ENCODE measurements at regions not wholly inside any gene's neighbourhood (a gene's known extent, or its start where the extent isn't known, plus 50 kb on each side); places are given as distances from the start of the nearest gene placed in this dataset.

- no peaks in the 10 kb centered on the region for H3K36me3 Mint-ChIP-seq
- H3K9me3 Mint-ChIP-seq, result peaks cover 7% of the 10 kb centered on the region
- no peaks in the 10 kb centered on the region for H3K4me1 Mint-ChIP-seq
- no peaks in the 10 kb centered on the region for H3K27me3 Mint-ChIP-seq
- H3K4me3 Mint-ChIP-seq, result no peak overlapping the region
- DNase-seq, result no peak
- no peak overlapping the region for H3K27ac Mint-ChIP-seq
- CTCF ChIA-PET, result no interaction called here
These were observed 564.5 kb upstream of the ADAMTS9 start for GRCh38 chr3:65252266-65252665.

GRCh38 chr3:65251375-65251774, 563.6 kb upstream of the ADAMTS9 start:
- CTCF ChIA-PET, result no interaction called here
- H3K4me1 Mint-ChIP-seq, result no peaks in the 10 kb centered on the region
- H3K9me3 Mint-ChIP-seq, result peaks cover 7% of the 10 kb centered on the region
- no peak overlapping the region for H3K4me3 Mint-ChIP-seq
- no peaks in the 10 kb centered on the region for H3K36me3 Mint-ChIP-seq
- no peak overlapping the region for H3K27ac Mint-ChIP-seq
- no peaks in the 10 kb centered on the region for H3K27me3 Mint-ChIP-seq
- DNase-seq, result no peak

- no peak overlapping the region for H3K27ac Mint-ChIP-seq
- H3K27me3 Mint-ChIP-seq, result no peaks in the 10 kb centered on the region
- H3K36me3 Mint-ChIP-seq, result no peaks in the 10 kb centered on the region
- CTCF ChIA-PET, result no interaction called here
- H3K4me1 Mint-ChIP-seq, result no peaks in the 10 kb centered on the region
- peaks cover 4% of the 10 kb centered on the region for H3K9me3 Mint-ChIP-seq
- H3K4me3 Mint-ChIP-seq, result no peak overlapping the region
- no peak for DNase-seq
These were observed 558.8 kb upstream of the ADAMTS9 start for GRCh38 chr3:65246561-65246960.

- no peak overlapping the region for H3K27ac Mint-ChIP-seq
- H3K36me3 Mint-ChIP-seq, result no peaks in the 10 kb centered on the region
- no peak for DNase-seq
- H3K4me1 Mint-ChIP-seq, result no peaks in the 10 kb centered on the region
- CTCF ChIA-PET, result no interaction called here
- no peak overlapping the region for H3K4me3 Mint-ChIP-seq
- H3K27me3 Mint-ChIP-seq, result no peaks in the 10 kb centered on the region
- peaks cover 6% of the 10 kb centered on the region for H3K9me3 Mint-ChIP-seq
These were observed 557.6 kb upstream of the ADAMTS9 start for GRCh38 chr3:65245133-65246063.

GRCh38 chr3:65240366-65240765, 552.6 kb upstream of the ADAMTS9 start:
- Mint-ChIP-seq H3K36me3 (no peaks in the 10 kb centered on the region), H3K27me3 (no peaks in the 10 kb centered on the region), H3K4me3 (no peak overlapping the region), H3K9me3 (peaks cover 15% of the 10 kb centered on the region), H3K4me1 (no peaks in the 10 kb centered on the region), H3K27ac (no peak overlapping the region)
- no peak for DNase-seq
- CTCF ChIA-PET, result no interaction called here

GRCh38 chr3:65238652-65239051, 550.9 kb upstream of the ADAMTS9 start:
- H3K36me3 Mint-ChIP-seq, result no peaks in the 10 kb centered on the region
- no peak for DNase-seq
- CTCF ChIA-PET, result no interaction called here

GRCh38 chr3:65234499-65234898, 546.7 kb upstream of the ADAMTS9 start:
- H3K27me3 Mint-ChIP-seq, result no peaks in the 10 kb centered on the region
- no peaks in the 10 kb centered on the region for H3K4me1 Mint-ChIP-seq
- DNase-seq, result no peak
- peaks cover 10% of the 10 kb centered on the region for H3K9me3 Mint-ChIP-seq
- H3K4me3 Mint-ChIP-seq, result no peak overlapping the region
- no peak overlapping the region for H3K27ac Mint-ChIP-seq
- no peaks in the 10 kb centered on the region for H3K36me3 Mint-ChIP-seq
- CTCF ChIA-PET, result no interaction called here

More at GRCh38 chr3:65238652-65239051, 550.9 kb upstream of the ADAMTS9 start:
- H3K27me3 Mint-ChIP-seq, result no peaks in the 10 kb centered on the region
- no peak overlapping the region for H3K4me3 Mint-ChIP-seq
- H3K27ac Mint-ChIP-seq, result no peak overlapping the region
- H3K9me3 Mint-ChIP-seq, result peaks cover 15% of the 10 kb centered on the region
- no peaks in the 10 kb centered on the region for H3K4me1 Mint-ChIP-seq

- H3K36me3 Mint-ChIP-seq, result no peaks in the 10 kb centered on the region
- no peaks in the 10 kb centered on the region for H3K4me1 Mint-ChIP-seq
- peaks cover 10% of the 10 kb centered on the region for H3K9me3 Mint-ChIP-seq
- no peak overlapping the region for H3K27ac Mint-ChIP-seq
- no peaks in the 10 kb centered on the region for H3K27me3 Mint-ChIP-seq
- no peak for DNase-seq
- no peak overlapping the region for H3K4me3 Mint-ChIP-seq
- CTCF ChIA-PET, result no interaction called here
These were observed 545.8 kb upstream of the ADAMTS9 start for GRCh38 chr3:65233561-65233960.

- no peaks in the 10 kb centered on the region for H3K4me1 Mint-ChIP-seq
- H3K4me3 Mint-ChIP-seq, result no peak overlapping the region
- H3K27me3 Mint-ChIP-seq, result no peaks in the 10 kb centered on the region
- DNase-seq, result no peak
- peaks cover 7% of the 10 kb centered on the region for H3K9me3 Mint-ChIP-seq
- CTCF ChIA-PET, result no interaction called here
- no peaks in the 10 kb centered on the region for H3K36me3 Mint-ChIP-seq
- H3K27ac Mint-ChIP-seq, result no peak overlapping the region
These were observed 543.7 kb upstream of the ADAMTS9 start for GRCh38 chr3:65231544-65231943.

- H3K27ac Mint-ChIP-seq, result no peak overlapping the region
- H3K4me1 Mint-ChIP-seq, result no peaks in the 10 kb centered on the region
- H3K27me3 Mint-ChIP-seq, result no peaks in the 10 kb centered on the region
- CTCF ChIA-PET, result no interaction called here
- DNase-seq, result no peak
- H3K36me3 Mint-ChIP-seq, result no peaks in the 10 kb centered on the region
- H3K9me3 Mint-ChIP-seq, result peaks cover 6% of the 10 kb centered on the region
- no peak overlapping the region for H3K4me3 Mint-ChIP-seq
These were observed 542.7 kb upstream of the ADAMTS9 start for GRCh38 chr3:65230261-65231139.

GRCh38 chr3:65226287-65226686, 538.5 kb upstream of the ADAMTS9 start:
- CTCF ChIA-PET, result no interaction called here
- DNase-seq, result no peak
- Mint-ChIP-seq H3K36me3 (no peaks in the 10 kb centered on the region), H3K9me3 (peaks cover 17% of the 10 kb centered on the region), H3K4me3 (no peak overlapping the region), H3K27ac (no peak overlapping the region), H3K27me3 (no peaks in the 10 kb centered on the region), H3K4me1 (no peaks in the 10 kb centered on the region)

- Mint-ChIP-seq H3K27me3 (no peaks in the 10 kb centered on the region), H3K9me3 (peaks cover 17% of the 10 kb centered on the region), H3K27ac (no peak overlapping the region), H3K4me3 (no peak overlapping the region), H3K36me3 (no peaks in the 10 kb centered on the region), H3K4me1 (no peaks in the 10 kb centered on the region)
- CTCF ChIA-PET, result no interaction called here
- DNase-seq, result no peak
These were observed 522.4 kb upstream of the ADAMTS9 start for GRCh38 chr3:65210026-65210814.

- Mint-ChIP-seq H3K4me1 (no peaks in the 10 kb centered on the region), H3K9me3 (peaks cover 14% of the 10 kb centered on the region), H3K36me3 (no peaks in the 10 kb centered on the region), H3K4me3 (no peak overlapping the region), H3K27me3 (no peaks in the 10 kb centered on the region), H3K27ac (no peak overlapping the region)
- CTCF ChIA-PET, result no interaction called here
- DNase-seq, result no peak
These were observed 514.6 kb upstream of the ADAMTS9 start for GRCh38 chr3:65202395-65202794.

- Mint-ChIP-seq H3K27ac (no peak overlapping the region), H3K4me3 (no peak overlapping the region), H3K9me3 (peaks cover 14% of the 10 kb centered on the region), H3K36me3 (no peaks in the 10 kb centered on the region), H3K4me1 (no peaks in the 10 kb centered on the region), H3K27me3 (no peaks in the 10 kb centered on the region)
- DNase-seq, result no peak
- CTCF ChIA-PET, result no interaction called here
These were observed 514.1 kb upstream of the ADAMTS9 start for GRCh38 chr3:65201926-65202325.
